Heart right ventricle (tissue), 16 donors: ENCODE measurements at regions not wholly inside any gene's neighbourhood (a gene's known extent, or its start where the extent isn't known, plus 50 kb on each side); places are given as distances from the start of the nearest gene placed in this dataset.

Experiments used
- ATAC-seq, 8 donors: fragments of 200-7000 bp; cut with Tn5 transposase; one replicate each; pipeline ENCODE4 v1.9.1; 2020; ENCODE audit warnings: mild to moderate bottlenecking in 8 of 8, moderate library complexity in 8 of 8, moderate number of reproducible peaks in 1 of 8
- DNase-seq, 2 donors: peaks; one replicate each; pipeline ENCODE4 v3.0.0-alpha.2; 2020
- H3K27ac ChIP-seq, 10 donors: fragments of 200-600 bp; sonication (generic) in 2 of 10; one replicate each; pipeline versions ENCODE4 v1.5.0 to v1.8.0; 2020 to 2022; ENCODE audit warnings: mild to moderate bottlenecking in 3 of 10
- H3K27me3 ChIP-seq, 7 donors: fragments of 200-600 bp; one replicate each; pipeline ENCODE4 v1.8.0; 2021 to 2022; ENCODE audit warnings: mild to moderate bottlenecking in 2 of 7
- H3K36me3 ChIP-seq, 9 donors: fragments of 200-600 bp; sonication (generic) in 1 of 9; one replicate each; pipeline versions ENCODE4 v1.5.0 to v1.8.0; 2020 to 2022; ENCODE audit warnings: mild to moderate bottlenecking in 2 of 9
- H3K4me1 ChIP-seq, 9 donors: fragments of 200-600 bp; sonication (generic) in 1 of 9; one replicate each; pipeline versions ENCODE4 v1.5.0 to v1.8.0; 2020 to 2022; ENCODE audit warnings: mild to moderate bottlenecking in 4 of 9
- H3K4me3 ChIP-seq, 10 donors: fragments of 200-600 bp; sonication (generic) in 2 of 10; one replicate each; pipeline versions ENCODE4 v1.5.0 to v1.8.0; 2020 to 2022; ENCODE audit warnings: mild to moderate bottlenecking in 7 of 10, moderate library complexity in 2 of 10
- H3K9me3 ChIP-seq, 11 donors: fragments of 200-600 bp in 10 of 11; sonication (generic) in 2 of 11; one replicate each; pipeline versions ENCODE4 v1.5.0 to v1.8.0; 2013 to 2022; ENCODE audit warnings: mild to moderate bottlenecking in 2 of 11, control low read depth in 1 of 11, moderate library complexity in 1 of 11
- WGBS, 2 donors: extraction: QIAGEN DNeasy Blood & Tissue Kit; methylation state at CpG; one replicate each; pipeline ENCODE4 v1.1.7; 2013; ENCODE audit warnings: inconsistent platforms in 1 of 2; 5-methylcytosine and 5-hydroxymethylcytosine counted together
- intact Hi-C, 10 donors: fragments of 100-400 bp; cut with DNase I; formaldehyde crosslinking; loops; one replicate each; pipeline versions ENCODE4 v1.11.1 to v1.14.2; 2022
- TF ChIP-seq, protein P1 (sequence below), 9 donors: fragments of 200-600 bp; sonication (generic) in 2 of 9; IDR thresholded peaks; one replicate each; pipeline versions ENCODE4 v1.5.0 to v1.8.0; 2021 to 2022; ENCODE audit warnings: antibody characterized with exemption in 9 of 9, mild to moderate bottlenecking in 5 of 9, moderate library complexity in 1 of 9
- donor health status: Arrhythmogenic right ventricular cardiomyopathy.
- donor health status: ischemic (EF 13 %, LVEDD 7.1; RV severe dilation, severe dysfunction).
- donor health status: healthy with polysubstance abuse.
- donor health status: DM: no; HTN: yes; CAD: no.
- donor health status: DM: no; HTN: no; CAD: no.
- donor health status: ischemic (EF 25% LVEDD 6.9; RV normal size, moderate dysfunction).
- donor health status: ischemic (EF 25% LVEDD 5.7; RV mildly dilated, moderate dysfunction).
- donor health status: healthy.
- donor health status: DM: yes; HTN: yes; CAD: no.
- donor health status: Ischemic cardiomyopathy.
- donor health status: ischemic (EF 35%, LVEDD 5.7; RV mildly dilated, moderate dysfunction).
- donor health status: nonischemic (EF 11% LVEDD 7.7; RV severe dilation, severe dysfunction).
- donor health status: DM: yes; HTN: yes; CAD: no.
- donor health status: PGD.
- donor health status: ischemic (EF 29% LVEDD 5.4; RV normal size, mild dysfunction).
- donor health status: nonischemic (EF 23%, LVEDD 6.1; RV moderate dilation, normal function).

DNA sequence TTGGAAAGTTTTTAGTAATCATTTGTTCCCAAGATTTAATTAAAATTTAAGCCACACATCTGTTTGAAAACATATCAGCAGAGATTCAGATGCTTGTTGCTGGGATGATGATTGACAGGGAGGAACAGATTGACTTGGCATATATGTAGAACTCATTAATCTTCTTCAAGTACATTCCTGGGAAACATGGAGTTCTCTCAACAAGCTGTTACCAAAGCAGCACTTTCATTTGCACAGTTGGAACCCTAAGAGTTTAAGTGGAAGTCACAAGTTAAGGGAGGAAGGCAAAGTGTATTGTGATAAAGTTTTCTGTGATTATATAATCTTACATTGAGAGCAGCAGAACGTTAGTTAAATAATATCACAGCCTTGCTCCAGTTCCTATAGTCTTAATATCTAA is 485.4 kb upstream of the CELF2 start:
- Histone ChIP-seq H3K4me1 (no peaks in the 10 kb centered on the region), H3K27ac (no peak overlapping the region), H3K4me3 (no peak overlapping the region), H3K36me3 (no peaks in the 10 kb centered on the region), H3K9me3 (no peaks in the 10 kb centered on the region), H3K27me3 (no peaks in the 10 kb centered on the region)
- ATAC-seq (no peak), DNase-seq (no peak)
- TF ChIP-seq, protein P1, sequence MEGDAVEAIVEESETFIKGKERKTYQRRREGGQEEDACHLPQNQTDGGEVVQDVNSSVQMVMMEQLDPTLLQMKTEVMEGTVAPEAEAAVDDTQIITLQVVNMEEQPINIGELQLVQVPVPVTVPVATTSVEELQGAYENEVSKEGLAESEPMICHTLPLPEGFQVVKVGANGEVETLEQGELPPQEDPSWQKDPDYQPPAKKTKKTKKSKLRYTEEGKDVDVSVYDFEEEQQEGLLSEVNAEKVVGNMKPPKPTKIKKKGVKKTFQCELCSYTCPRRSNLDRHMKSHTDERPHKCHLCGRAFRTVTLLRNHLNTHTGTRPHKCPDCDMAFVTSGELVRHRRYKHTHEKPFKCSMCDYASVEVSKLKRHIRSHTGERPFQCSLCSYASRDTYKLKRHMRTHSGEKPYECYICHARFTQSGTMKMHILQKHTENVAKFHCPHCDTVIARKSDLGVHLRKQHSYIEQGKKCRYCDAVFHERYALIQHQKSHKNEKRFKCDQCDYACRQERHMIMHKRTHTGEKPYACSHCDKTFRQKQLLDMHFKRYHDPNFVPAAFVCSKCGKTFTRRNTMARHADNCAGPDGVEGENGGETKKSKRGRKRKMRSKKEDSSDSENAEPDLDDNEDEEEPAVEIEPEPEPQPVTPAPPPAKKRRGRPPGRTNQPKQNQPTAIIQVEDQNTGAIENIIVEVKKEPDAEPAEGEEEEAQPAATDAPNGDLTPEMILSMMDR (IDR thresholded peaks at IDR 0.05): no peak
- intact Hi-C loops: no loop called here
- 28 to 56% methylated on average over 1 of the region's 1 CpG for WGBS, 2 donors

- Histone ChIP-seq H3K27ac (no peak overlapping the region), H3K36me3 (no peaks in the 10 kb centered on the region), H3K4me3 (no peak overlapping the region), H3K27me3 (no peaks in the 10 kb centered on the region), H3K4me1 (no peaks in the 10 kb centered on the region), H3K9me3 (no peaks in the 10 kb centered on the region)
- ATAC-seq (no peak), DNase-seq (no peak)
- intact Hi-C loops: no loop called here
- 94 to 97% methylated on average over 2 of the region's 2 CpGs for WGBS, 2 donors
- TF ChIP-seq, protein P1 (IDR thresholded peaks at IDR 0.05): no peak
Measured at GRCh38 chr10:10532826-10533225, 484.8 kb upstream of the CELF2 start.

GRCh38 chr10:10533437-10533836 is 484.2 kb upstream of the CELF2 start:
- intact Hi-C loops: no loop called here
- TF ChIP-seq, protein P1 (IDR thresholded peaks at IDR 0.05): no peak
- H3K4me3 ChIP-seq: no peak overlapping the region
- WGBS, 2 donors: 85 to 89% methylated on average over 3 of the region's 3 CpGs
- no peaks in the 10 kb centered on the region for H3K4me1 ChIP-seq
- H3K9me3 ChIP-seq: no peaks in the 10 kb centered on the region
- ATAC-seq (no peak), DNase-seq (no peak)
- H3K27me3 ChIP-seq: no peaks in the 10 kb centered on the region
- no peak overlapping the region for H3K27ac ChIP-seq
- no peaks in the 10 kb centered on the region for H3K36me3 ChIP-seq

- Histone ChIP-seq H3K4me3 (no peak overlapping the region), H3K36me3 (no peaks in the 10 kb centered on the region), H3K27me3 (no peaks in the 10 kb centered on the region), H3K4me1 (peaks cover 0 to 6% (median 0%) of the 10 kb centered on the region in 9 donors), H3K9me3 (peaks cover 0 to 3% (median 0%) of the 10 kb centered on the region in 11 donors), H3K27ac (no peak overlapping the region)
- WGBS, 2 donors: 79% methylated on average over 1 of the region's 1 CpG
- DNase-seq (no peak), ATAC-seq (no peak)
- intact Hi-C loops: no loop called here
- TF ChIP-seq, protein P1 (IDR thresholded peaks at IDR 0.05): no peak
Measured at GRCh38 chr10:10538326-10538725, 479.3 kb upstream of the CELF2 start.
